Kidney epithelial cell (primary cell): ENCODE measurements at regions not wholly inside any gene's neighbourhood (a gene's known extent, or its start where the extent isn't known, plus 50 kb on each side); places are given as distances from the start of the nearest gene placed in this dataset.
"Not testable (repeated sequence)": the region's sequence is repeated elsewhere in the genome, so short reads cannot be mapped to it uniquely, and the experiment has no call there.

Source experiments
- DNase-seq: peaks from one replicate; pipeline ENCODE4 v3.0.0-alpha.2; 2010; ENCODE audit warnings: low read depth
- H3K27me3 ChIP-seq: 2 replicates; pipeline ENCODE4 v1.6.0; 2011; ENCODE audit warnings: low read length; ENCODE audit not compliant: control insufficient read depth, insufficient read depth
- H3K36me3 ChIP-seq: 2 replicates; pipeline ENCODE4 v1.5.1; 2011; ENCODE audit warnings: low read length; ENCODE audit not compliant: control insufficient read depth, insufficient read depth
- H3K4me3 ChIP-seq: 2 replicates; pipeline ENCODE4 v1.5.1; 2011; ENCODE audit warnings: low read depth, mild to moderate bottlenecking, control low read depth, low read length
- CTCF ChIP-seq: IDR thresholded peaks from 2 replicates; pipeline ENCODE4 v1.5.1; 2011; ENCODE audit warnings: mild to moderate bottlenecking, moderate library complexity, low read length, control low read depth, inconsistent platforms; ENCODE audit not compliant: insufficient read depth, poor library complexity, severe bottlenecking

GRCh38 chr4:158442736-158443135 is 78.9 kb upstream of the RXFP1 start:
- DNase-seq = no peak
- no peak for TF ChIP-seq CTCF
- no peak overlapping the region for H3K4me3 ChIP-seq
- H3K27me3 ChIP-seq = no peaks in the 10 kb centered on the region
- no peaks in the 10 kb centered on the region for H3K36me3 ChIP-seq

- Histone ChIP-seq H3K36me3 (no peaks in the 10 kb centered on the region), H3K27me3 (no peaks in the 10 kb centered on the region), H3K4me3 (no peak overlapping the region)
- TF ChIP-seq CTCF = no peak
- no peak for DNase-seq
Observed at GRCh38 chr4:158443731-158444130, 78.0 kb upstream of the RXFP1 start.

- DNase-seq = no peak
- H3K27me3 ChIP-seq = no peaks in the 10 kb centered on the region
- H3K36me3 ChIP-seq = no peaks in the 10 kb centered on the region
- TF ChIP-seq CTCF = no peak
- no peak overlapping the region for H3K4me3 ChIP-seq
Observed at GRCh38 chr4:158444621-158445020, 77.1 kb upstream of the RXFP1 start.

- H3K27me3 ChIP-seq = no peaks in the 10 kb centered on the region
- no peaks in the 10 kb centered on the region for H3K36me3 ChIP-seq
- no peak overlapping the region for H3K4me3 ChIP-seq
- TF ChIP-seq CTCF = no peak
- DNase-seq = no peak
Observed at GRCh38 chr4:158446106-158446505, 75.6 kb upstream of the RXFP1 start.

GRCh38 chr4:158450741-158451140 is 70.9 kb upstream of the RXFP1 start:
- Histone ChIP-seq H3K36me3 (no peaks in the 10 kb centered on the region), H3K27me3 (no peaks in the 10 kb centered on the region), H3K4me3 (no peak overlapping the region)
- no peak for DNase-seq
- TF ChIP-seq CTCF = no peak

GRCh38 chr4:158452116-158452515 is 69.6 kb upstream of the RXFP1 start:
- not testable (repeated sequence) for DNase-seq, H3K36me3 ChIP-seq, H3K4me3 ChIP-seq, H3K27me3 ChIP-seq
